Stimulated activated CD8-positive, alpha-beta memory T cell treated with anti-CD3 and anti-CD28 coated beads, Interleukin-4, amount 100 ng/mL, for 24 hours (primary cell): ENCODE measurements at regions not wholly inside any gene's neighbourhood (a gene's known extent, or its start where the extent isn't known, plus 50 kb on each side); places are given as distances from the start of the nearest gene placed in this dataset.
A peak's percentile ranks its signal among the peaks of the same experiment; 100 is the strongest.
"Not testable (repeated sequence)": the region's sequence is repeated elsewhere in the genome, so short reads cannot be mapped to it uniquely, and the experiment has no call there.

Experiments used
- DNase-seq: peaks from one replicate; pipeline ENCODE4 v3.0.0-alpha.2; 2020; ENCODE audit warnings: low read depth

DNA sequence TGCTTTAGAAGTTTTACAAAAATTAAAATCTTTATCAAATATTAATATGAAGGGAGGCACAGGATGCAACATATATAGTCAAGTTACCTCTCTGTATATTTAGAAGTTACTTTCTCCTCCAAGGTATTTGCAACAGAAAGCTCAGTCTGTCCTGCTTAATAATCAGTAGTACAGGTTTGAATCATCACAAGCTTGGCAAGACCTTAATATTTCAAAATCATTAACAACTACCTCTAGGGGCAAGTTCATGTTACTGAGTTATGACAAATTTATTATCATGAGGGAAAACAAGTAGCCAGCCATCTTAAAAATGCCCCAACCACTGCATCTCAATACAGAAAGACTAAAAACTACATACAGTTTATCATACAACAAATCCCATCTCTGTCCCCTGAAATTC is 116.0 kb downstream of the PMAIP1 start:
- not testable (repeated sequence) for DNase-seq

DNA sequence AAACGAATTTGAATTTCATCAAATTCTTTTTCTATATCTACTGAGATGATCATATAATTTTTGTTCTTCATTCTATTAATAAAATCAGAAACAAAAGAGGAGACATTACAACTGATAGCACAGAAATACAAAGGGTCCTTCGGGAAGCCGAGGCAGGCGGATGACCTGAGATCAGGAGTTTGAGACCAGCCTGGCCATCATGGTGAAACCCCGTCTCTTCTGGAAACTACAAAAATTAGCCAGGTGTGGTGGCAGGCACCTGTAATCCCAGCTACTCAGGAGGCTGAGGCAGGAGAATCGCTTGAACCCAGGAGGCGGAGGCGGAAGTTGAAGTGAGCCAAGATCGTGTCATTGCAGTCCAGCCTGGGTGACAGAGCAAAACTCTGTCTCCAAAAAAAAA is 113.4 kb downstream of the PMAIP1 start:
- not testable (repeated sequence) for DNase-seq

DNA sequence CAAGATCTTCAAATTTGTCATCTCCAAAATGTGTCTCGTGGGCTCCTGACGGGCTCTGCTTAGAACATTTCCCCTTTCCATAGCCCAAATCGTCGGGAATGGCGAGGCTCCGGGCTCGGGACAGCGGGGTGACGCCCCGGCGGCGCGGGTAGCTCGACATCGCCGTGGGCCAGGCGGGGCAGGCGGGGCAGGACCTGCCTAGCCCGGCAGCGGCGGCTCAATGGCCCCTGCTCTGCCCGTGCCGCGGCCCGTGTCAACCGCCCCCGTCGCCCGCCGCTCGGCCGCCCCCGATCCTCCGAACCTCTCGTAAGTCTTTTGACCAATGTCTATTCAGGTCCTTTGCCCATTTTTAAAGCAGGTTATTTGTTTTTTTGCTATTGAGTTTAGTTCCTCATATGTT is 111.2 kb downstream of the PMAIP1 start:
- DNase-seq, result no peak

DNA sequence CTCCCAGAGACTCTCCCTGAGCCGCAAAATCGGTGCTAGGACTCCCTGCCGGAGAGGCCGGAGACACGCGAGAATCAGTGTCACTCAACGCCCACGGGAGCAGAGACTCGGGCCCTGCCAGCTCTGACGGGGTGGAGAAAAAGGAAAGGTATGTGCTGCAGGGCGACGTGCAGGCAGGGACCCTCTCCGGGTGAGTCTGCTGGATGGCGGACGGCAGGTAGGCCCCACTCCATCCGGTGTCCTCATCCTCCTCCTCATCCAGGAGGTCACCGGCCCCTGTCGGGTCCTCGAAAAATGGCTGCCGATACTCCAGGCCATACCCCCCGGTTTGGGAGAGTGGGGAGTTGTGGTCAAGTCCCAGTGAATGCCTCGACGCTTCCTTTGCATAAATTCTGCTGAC is 110.7 kb downstream of the PMAIP1 start:
- no peak for DNase-seq

DNA sequence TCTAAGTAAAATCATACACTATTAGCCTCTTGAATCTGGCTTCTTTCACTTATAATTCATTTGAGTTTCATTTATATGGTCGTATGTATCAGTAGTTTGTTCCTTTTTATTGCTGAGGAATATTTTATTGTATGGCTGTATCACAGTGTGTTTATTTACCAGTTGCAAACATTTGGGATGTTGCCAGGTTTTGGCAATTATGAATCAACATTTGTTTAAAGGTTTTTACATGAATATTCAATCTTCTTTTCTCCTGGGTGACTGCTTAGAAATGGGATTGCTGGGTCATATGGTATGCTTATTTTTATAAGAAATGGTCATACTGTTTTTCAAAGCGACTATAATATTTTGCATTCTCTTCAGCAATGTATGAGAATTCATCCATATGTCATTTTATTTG is 107.9 kb downstream of the PMAIP1 start:
- no peak for DNase-seq

DNA sequence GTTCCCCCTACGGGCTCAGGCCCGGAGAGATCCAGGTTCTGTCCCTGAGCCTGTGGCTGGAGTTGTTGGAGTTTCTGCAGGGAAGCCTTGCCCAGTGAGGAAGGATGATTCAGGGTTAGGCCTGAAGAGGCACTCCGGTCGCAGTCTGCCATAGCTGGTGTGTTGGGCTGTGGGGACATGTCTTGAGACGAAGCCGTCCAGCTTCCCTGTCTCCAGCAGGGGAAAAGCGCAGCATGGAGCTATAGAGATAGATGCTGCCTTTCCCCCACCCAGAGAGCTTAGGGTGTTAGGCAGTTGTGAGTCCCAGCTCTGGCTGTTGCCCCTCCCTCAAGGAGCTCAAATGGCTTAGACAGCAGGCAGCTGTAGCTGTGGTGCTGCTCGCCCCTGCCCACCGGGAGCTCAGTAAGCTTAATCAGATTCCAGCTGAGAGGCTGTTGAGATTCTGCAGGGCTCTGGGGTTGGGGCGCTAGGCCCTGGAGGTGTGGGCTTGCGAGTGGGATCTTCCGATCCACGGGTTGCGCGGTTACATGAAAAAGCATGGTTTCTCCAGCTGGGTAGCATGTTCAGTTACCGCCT is 103.9 kb downstream of the PMAIP1 start:
- DNase-seq, result no peak

DNA sequence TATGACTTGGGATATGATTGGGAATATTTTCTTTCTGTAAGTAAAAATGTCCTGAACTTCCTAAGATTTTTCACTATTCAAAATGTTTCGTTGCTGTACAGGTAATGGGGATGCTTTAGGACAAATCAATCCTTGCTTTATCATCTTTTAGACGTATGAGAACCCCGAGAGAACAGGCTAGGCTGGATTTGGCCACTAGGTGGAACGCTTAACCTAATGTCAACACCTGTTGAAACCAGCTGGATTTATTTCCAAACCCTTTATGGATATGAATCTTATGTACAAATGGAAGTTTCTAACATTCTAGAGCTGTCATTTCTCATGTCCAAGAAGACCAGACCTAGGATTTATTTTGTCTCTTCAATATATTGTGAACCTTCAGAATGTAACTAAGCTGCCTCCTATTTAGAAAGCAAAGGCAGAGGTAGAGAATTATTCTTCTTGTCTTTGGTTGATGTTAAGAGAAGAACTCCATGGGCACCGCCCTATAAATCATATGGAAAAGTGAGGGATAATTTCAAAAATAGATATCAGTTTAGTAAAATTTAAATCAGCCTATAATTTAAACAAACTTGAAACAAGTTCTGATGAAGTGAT is 96.7 kb downstream of the PMAIP1 start:
- no peak for DNase-seq

DNA sequence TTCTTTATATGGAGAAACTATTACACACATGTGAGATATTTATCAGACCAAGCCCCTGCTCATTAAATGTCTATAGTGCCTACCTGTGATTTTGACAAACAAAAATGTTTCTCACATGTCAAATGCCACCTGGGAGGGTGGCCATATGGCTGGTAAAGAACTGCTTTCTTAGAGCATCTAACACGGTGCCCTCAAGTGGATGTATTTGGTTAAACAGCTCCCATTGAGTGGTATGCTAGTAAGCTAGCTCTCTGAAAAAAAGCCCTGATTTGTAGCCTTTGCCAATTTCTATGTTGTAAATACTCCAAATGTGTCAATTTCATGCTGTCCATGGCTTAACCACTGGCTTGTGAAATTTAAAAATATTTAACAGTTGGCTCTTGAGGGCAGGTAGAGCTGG is 94.6 kb downstream of the PMAIP1 start:
- DNase-seq, result no peak

DNA sequence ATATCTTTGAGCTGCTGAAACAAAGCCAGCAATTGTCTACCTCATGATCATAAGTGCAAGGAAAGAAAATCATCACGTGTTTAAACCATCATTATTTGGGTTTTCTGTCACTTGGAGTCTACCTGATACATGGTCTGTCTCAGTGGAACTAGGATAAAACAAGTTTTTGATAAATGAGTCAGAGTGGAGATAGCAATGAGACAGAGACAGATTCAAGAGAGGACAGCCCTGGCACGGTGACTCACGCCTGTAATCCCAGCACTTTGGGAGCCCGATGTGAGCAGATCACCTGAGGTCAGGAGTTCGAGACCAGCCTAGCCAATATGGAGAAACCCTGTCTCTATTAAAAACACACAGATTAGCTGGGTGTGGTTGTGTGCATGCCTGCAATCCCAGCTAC is 93.8 kb downstream of the PMAIP1 start:
- DNase-seq, result no peak

DNA sequence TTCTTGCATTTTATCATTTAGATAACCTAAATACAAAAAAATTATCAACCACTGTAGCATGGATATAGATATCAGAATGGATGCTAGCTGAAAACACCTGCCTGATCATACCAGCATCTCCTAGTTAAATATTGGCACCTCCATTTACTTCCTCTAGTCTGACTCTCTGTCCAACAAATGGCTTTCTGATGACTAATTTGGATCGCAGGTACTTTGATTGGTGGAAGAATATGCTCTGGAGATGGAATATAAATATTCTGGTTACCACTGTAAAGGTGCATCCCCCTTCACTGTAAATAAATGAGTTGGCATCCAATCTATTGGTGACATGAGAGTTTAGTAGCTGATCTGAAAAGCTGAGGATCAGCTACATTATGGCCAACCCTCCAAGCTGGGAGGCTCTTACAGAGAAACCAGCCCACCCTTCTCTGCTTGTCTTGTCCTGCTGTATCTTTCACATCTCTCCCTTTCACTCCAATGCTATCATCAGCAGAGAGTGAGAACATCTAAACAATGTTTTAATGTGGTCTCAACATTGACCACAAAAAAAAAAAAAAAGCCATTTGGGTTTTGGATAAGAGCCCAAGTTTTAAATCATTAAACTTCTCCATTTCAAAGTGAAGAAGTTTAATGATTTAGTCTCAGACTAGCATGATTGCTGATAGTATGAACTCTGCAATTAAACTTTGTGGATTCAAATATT is 90.5 kb downstream of the PMAIP1 start:
- no peak for DNase-seq

DNA sequence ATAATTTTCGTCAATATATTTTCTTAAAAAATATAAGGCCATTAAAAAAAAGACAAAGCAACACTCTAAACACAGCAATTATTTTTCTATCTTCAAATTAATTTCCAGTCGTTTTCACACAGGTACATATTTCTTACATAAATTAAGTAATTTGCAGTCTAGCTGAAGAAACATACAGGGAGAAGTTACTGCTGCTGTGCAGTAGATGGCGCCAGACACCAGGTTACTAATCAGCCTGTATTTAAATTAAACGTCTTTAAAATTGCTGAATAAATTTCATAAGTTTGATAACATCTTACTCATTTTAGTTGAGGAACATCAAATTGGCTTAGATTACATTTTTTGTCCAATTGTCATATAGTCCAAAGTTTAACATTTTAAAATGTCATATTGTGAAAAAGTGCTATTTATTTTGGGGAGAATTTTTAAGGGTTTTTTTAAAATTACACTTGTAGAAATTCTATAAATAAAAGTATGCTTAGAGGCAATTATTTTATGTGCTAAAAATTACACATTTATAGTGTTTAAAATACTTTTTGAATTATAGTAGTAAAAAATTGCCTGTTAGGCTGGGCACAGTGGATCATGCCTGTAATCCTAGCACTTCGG is 88.4 kb downstream of the PMAIP1 start:
- peak; percentile 28 for DNase-seq

DNA sequence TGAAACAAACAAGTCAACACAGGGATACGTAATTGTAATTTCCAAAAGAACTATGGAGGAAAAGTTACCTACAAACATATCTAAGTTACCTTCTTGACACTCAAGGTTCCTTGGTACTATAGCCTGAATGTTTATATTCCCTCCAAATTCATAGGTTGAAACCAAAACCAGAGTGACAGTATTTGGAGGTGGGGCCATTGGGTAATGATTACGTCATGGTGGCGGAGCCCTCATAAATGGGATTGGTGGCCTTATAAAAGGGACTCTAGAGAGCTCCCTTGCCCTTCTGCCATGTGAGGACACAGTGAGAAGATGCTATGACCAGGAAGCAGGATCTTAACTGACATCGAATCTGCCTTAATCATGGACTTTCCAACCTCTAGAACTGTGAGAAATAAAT is 87.3 kb downstream of the PMAIP1 start:
- no peak for DNase-seq

DNA sequence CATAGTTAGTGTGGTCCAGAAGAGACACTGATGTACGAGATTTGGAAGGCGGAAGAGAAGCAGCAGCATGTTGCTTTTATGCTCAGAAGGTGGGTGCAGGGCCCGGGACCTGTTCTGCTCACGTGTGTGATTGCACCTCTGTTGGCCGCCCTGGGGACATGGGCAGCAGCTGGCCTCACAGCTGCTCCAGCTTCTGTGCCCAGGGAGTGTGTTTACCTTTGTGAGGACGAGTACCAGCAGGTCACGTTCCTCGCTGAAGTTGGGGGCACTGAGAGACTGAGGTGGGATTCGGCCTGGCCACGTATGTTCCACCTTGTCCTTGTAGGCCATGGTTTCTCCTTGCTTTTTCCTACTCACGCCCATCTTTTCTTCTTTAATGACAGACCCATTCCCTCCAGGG is 86.3 kb downstream of the PMAIP1 start:
- no peak for DNase-seq

DNA sequence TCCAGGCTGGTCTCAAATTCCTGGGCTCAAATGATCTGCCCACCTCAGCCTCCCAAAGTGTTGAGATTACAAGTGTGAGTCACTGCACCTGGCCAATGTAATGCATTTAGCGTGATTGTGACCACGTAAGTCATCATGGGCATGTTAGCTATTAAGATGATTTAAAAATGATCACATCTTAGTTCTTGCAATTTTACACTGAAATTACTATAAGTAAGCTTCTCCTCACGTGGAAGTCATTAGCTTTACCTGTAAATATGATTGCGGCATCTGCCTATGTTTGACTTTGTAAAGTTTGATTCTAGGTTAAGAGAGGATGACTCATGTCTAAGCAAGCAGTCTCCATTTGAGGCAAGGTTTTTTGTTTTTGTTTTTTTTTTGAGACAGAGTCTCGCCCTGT is 85.5 kb downstream of the PMAIP1 start:
- DNase-seq, result no peak

DNA sequence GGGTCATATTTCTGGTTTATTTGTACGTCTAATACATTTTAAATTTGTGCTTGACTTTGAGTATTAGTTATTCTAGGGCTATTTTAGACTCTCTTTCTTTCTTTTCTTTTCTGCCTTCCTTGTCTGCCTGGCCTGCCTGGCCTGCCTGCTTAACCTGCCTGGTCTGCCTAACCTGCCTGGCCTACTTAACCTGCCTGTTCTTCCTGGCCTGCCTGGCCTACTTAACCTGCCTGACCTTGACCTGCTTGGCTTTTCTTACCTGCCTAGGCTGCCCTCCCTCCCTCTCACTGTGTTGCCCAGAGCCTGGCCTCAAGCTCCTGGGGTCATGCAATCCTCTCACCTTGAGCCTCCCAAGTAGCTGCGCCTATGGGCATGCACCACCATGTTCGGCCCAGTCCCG is 83.7 kb downstream of the PMAIP1 start:
- no peak for DNase-seq

DNA sequence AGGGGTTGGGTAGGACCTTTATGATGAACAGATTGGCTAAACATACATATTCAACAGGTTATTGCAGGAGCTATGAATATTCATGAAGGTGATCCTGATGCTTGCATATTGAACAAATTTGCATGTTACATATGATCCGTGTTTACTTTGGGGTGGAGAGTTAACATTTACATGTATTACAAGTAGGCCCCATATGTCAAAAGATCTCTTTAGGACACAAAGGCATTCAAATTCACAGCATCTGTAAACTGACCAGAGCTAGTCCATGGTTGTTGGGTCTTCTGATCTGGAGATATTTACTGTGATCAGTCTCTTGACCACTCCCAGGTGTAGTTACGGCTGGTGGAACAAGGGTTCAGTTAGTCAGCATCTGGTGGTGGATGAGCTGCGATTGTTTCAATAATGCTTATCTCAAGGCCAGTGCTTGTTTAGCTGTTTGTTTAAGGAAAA is 80.4 kb downstream of the PMAIP1 start:
- no peak for DNase-seq

DNA sequence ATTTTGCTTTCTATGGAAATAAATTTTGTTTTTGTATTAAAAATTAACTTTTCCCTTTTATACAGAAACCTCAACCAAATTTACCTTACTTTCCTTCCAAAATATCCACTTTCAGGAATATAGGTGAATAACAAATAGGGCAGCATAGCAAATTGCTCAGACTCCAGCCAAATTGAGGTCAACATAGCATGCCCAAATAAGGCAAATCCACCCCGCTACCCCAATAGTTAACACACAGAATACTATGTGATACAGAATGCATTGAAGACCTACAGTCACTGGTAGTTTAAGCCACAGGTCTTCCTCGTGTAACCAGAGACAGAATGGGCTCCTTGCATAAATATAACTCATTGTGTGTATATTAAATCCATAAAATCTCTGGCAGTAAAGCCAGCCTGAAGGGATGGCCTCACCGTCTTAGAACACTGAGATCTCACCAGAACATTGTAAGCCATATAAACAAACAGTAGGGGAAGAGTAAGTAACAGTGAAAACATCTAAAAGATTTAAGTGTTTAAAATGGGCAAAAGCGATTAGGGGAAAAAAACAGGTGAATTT is 72.2 kb downstream of the PMAIP1 start:
- no peak for DNase-seq

DNA sequence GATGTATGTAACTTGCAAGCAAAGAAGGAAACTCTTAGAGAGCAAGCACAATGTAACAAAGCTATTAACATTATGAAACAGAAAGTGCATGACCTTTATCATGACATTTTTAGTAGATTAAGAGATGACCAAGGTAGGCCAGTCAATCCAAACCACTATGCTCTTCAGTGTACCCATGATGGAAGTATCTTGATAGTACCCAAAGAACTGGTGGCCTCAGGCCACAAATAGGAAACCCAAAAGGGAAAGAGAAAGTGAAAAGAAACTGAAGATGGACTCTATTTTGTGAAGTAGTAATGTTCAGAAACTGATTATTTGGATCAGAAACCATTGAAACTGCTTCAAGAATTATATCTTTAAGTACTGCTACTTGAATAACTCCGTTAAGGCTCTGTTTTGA is 71.3 kb downstream of the PMAIP1 start:
- DNase-seq, result not testable (repeated sequence)

DNA sequence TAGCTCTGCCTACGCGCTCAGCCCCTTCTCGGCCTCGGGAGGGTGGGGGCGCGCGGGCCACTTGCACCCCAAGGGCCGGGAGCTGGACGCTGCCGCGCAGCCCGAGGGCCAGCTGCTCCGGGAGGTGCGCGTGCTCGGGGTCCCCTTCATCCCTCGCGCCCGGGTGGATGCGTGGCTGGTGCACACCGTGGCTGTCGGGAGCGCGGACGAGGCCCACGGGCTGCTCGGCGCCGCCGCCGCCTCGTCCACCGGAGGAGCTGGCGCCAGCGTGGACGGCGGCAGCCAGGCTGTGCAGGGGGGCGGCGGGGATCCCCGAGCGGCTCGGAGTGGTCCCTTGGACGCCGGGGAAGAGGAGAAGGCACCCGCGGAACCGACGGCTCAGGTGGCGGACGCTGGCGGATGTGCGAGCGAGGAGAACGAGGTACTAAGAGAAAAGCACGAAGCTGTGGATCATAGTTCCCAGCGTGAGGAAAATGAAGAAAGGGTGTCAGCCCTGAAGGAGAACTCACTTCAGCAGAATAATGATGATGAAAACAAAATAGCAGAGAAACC is 69.8 kb downstream of the PMAIP1 start:
- not testable (repeated sequence) for DNase-seq

DNA sequence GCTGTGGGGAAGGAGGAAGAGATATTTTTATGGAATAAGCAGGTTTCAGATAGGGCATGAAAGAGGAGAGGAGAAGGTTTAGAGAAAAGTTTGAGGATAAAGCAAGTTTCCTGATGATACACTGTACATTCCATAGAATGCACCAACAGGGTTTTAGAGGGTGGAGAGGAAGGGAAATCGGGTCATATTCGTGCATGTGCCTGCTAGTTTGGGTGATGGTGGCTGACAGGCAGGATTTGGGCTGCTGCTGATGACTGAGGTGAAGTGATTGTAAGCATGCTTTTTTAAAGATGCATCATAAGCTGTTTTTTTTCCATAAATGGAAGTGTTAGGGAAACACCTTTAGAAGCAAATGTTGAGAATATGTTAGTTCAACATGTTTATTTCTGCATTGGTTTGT is 68.8 kb downstream of the PMAIP1 start:
- no peak for DNase-seq

DNA sequence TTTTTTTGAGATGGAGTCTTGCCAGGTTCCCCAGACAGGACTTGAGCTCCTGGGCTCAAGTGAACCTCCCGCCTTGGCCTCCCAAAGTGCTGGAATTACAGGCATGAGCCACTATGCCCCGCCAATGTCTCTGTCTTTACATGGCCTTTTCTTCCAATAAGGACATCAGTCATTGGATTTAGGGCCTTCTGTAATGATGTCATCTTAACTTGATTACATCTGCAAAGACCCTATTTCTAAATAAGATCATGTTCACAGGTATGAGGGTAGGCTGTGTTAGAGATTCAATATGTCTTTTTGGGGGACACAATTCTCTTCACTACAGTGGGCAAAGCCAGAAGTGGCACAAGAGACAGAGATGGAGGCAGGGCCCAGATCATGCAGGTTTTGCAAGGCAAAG is 68.1 kb downstream of the PMAIP1 start:
- DNase-seq, result no peak

DNA sequence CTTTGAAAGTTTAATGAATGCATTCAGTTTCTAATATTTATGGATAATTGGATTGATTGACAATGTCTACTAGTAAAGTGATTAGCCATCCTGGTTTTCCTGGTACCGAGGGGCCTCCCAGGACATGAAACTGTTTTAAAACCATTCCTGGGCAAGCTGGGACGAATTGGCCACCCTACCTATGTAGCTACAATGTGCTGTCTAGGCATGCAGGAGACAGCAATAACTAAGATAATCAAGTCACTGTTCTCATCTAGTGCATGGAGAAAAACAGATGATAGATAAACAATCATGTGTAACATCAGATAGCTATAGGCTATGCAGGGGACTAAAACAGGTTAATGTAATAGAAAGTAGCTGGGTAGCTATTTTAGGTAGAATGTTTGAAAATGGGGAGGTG is 67.1 kb downstream of the PMAIP1 start:
- no peak for DNase-seq

DNA sequence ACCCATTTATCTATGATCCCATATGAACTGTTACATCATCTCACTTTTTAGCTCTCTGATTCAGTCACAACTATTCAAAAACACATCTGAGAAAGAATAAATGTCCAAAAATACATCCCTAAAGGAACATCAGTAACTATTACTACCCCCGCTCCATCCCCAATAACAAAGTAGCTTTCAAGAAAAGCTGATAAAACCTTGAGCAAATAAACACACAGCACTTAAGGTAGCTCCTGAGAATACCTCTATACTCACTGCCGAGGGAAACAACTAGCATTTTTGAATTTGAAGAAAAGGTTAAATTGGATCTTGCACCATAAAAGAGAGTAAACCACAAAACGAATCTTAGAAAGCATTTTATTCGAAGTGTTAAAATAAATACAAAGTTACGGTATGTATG is 63.4 kb downstream of the PMAIP1 start:
- DNase-seq, result no peak
